Fibroblast of gingiva (primary cell): ENCODE measurements at regions not wholly inside any gene's neighbourhood (a gene's known extent, or its start where the extent isn't known, plus 50 kb on each side); places are given as distances from the start of the nearest gene placed in this dataset.
"Not testable (repeated sequence)": the region's sequence is repeated elsewhere in the genome, so short reads cannot be mapped to it uniquely, and the experiment has no call there.

ENCODE experiments used
- DNase-seq: peaks from one replicate; pipeline ENCODE4 v3.0.0-alpha.2; 2011; ENCODE audit warnings: low read depth

GRCh38 chr1:73218995-73219546, 936.7 kb upstream of the NEGR1 start:
- no peak for DNase-seq

- DNase-seq: no peak
These were observed 923.1 kb upstream of the NEGR1 start for GRCh38 chr1:73205294-73205973.

- no peak for DNase-seq
These were observed 915.6 kb upstream of the NEGR1 start for GRCh38 chr1:73197972-73198371.

- no peak for DNase-seq
These were observed 912.6 kb upstream of the NEGR1 start for GRCh38 chr1:73194965-73195364.

GRCh38 chr1:73183581-73183980, 901.2 kb upstream of the NEGR1 start:
- DNase-seq: not testable (repeated sequence)

GRCh38 chr1:73181190-73181540, 898.8 kb upstream of the NEGR1 start:
- DNase-seq: no peak

GRCh38 chr1:73180397-73181189, 898.3 kb upstream of the NEGR1 start:
- no peak for DNase-seq

GRCh38 chr1:73176902-73177301, 894.6 kb upstream of the NEGR1 start:
- DNase-seq: no peak

- no peak for DNase-seq
These were observed 884.8 kb upstream of the NEGR1 start for GRCh38 chr1:73167009-73167657.

- peak; percentile 3 for DNase-seq
These were observed 880.2 kb upstream of the NEGR1 start for GRCh38 chr1:73162564-73162963.

- no peak for DNase-seq
These were observed 879.1 kb upstream of the NEGR1 start for GRCh38 chr1:73161418-73161817.

GRCh38 chr1:73160759-73161158, 878.4 kb upstream of the NEGR1 start:
- DNase-seq: no peak

- no peak for DNase-seq
These were observed 862.0 kb upstream of the NEGR1 start for GRCh38 chr1:73144311-73144710.

- DNase-seq: no peak
These were observed 854.6 kb upstream of the NEGR1 start for GRCh38 chr1:73136975-73137374.

GRCh38 chr1:73106931-73107330, 824.6 kb upstream of the NEGR1 start:
- no peak for DNase-seq

GRCh38 chr1:73105755-73106154, 823.4 kb upstream of the NEGR1 start:
- no peak for DNase-seq

- no peak for DNase-seq
These were observed 822.4 kb upstream of the NEGR1 start for GRCh38 chr1:73104749-73105148.

GRCh38 chr1:73100216-73100615, 817.9 kb upstream of the NEGR1 start:
- no peak for DNase-seq

- no peak for DNase-seq
These were observed 815.6 kb upstream of the NEGR1 start for GRCh38 chr1:73097917-73098316.

- DNase-seq: no peak
These were observed 814.5 kb upstream of the NEGR1 start for GRCh38 chr1:73096841-73097240.

GRCh38 chr1:73092383-73092782, 810.0 kb upstream of the NEGR1 start:
- DNase-seq: no peak

GRCh38 chr1:73066866-73067265, 784.5 kb upstream of the NEGR1 start:
- DNase-seq: no peak
